ENCODE measurements at regions not wholly inside any gene's neighbourhood (a gene's known extent, or its start where the extent isn't known, plus 50 kb on each side); places are given as distances from the start of the nearest gene placed in this dataset.

GRCh38 chr3:99575683-99576082 is 62.7 kb upstream of the COL8A1 start:
- ATAC-seq, result no peak
- Mint-ChIP-seq H3K27ac (no peak overlapping the region), H3K4me1 (ENCODE audit: low read depth) (no peaks in the 10 kb centered on the region), H3K9me3 (peaks cover 2% of the 10 kb centered on the region), H3K27me3 (no peaks in the 10 kb centered on the region), H3K36me3 (ENCODE audit: low read depth) (no peaks in the 10 kb centered on the region), H3K4me3 (no peak overlapping the region)
- intact Hi-C loops (cut with micrococcal nuclease), result no loop called here
- POLR2A ChIA-PET, result no interaction called here
- DNase-seq, result no peak
- CTCF ChIA-PET, result no interaction called here
- TF ChIP-seq CTCF (IDR thresholded peaks at IDR 0.05), result no peak

- peaks cover 3% of the 10 kb centered on the region for H3K9me3 Mint-ChIP-seq
- TF ChIP-seq CTCF (IDR thresholded peaks at IDR 0.05), result no peak
- H3K36me3 Mint-ChIP-seq (ENCODE audit: low read depth), result no peaks in the 10 kb centered on the region
- ChIA-PET CTCF (interaction anchor here (0.6 kb wide), 1 partner anchor 36 kb away, joined by 3 read pairs; no protein-coding TSS in a partner anchor), POLR2A (no interaction called here)
- H3K4me1 Mint-ChIP-seq (ENCODE audit: low read depth), result no peaks in the 10 kb centered on the region
- no peak overlapping the region for H3K4me3 Mint-ChIP-seq
- DNase-seq, result no peak
- H3K27ac Mint-ChIP-seq, result no peak overlapping the region
- no peak for ATAC-seq
- intact Hi-C loops (cut with micrococcal nuclease), result no loop called here
- H3K27me3 Mint-ChIP-seq, result no peaks in the 10 kb centered on the region
Observed at GRCh38 chr3:99570061-99570460, 68.3 kb upstream of the COL8A1 start.

- TF ChIP-seq CTCF (IDR thresholded peaks at IDR 0.05), result no peak
- CTCF ChIA-PET, result no interaction called here
- intact Hi-C loops (cut with micrococcal nuclease), result no loop called here
- H3K4me1 Mint-ChIP-seq (ENCODE audit: low read depth), result no peaks in the 10 kb centered on the region
- H3K27me3 Mint-ChIP-seq, result no peaks in the 10 kb centered on the region
- no peaks in the 10 kb centered on the region for H3K36me3 Mint-ChIP-seq (ENCODE audit: low read depth)
- ATAC-seq (no peak), DNase-seq (no peak)
- POLR2A ChIA-PET, result interaction anchor here (0.6 kb wide), 1 partner anchor 65 kb away, joined by 3 read pairs; no protein-coding TSS in a partner anchor
- H3K9me3 Mint-ChIP-seq, result peaks cover 3% of the 10 kb centered on the region
- H3K27ac Mint-ChIP-seq, result no peak overlapping the region
- H3K4me3 Mint-ChIP-seq, result no peak overlapping the region
Observed at GRCh38 chr3:99568663-99569335, 69.6 kb upstream of the COL8A1 start.

GRCh38 chr3:99565331-99565730 is 73.1 kb upstream of the COL8A1 start:
- intact Hi-C loops (cut with micrococcal nuclease), result no loop called here

More at GRCh38 chr3:99565331-99565730, 73.1 kb upstream of the COL8A1 start:
- H3K4me1 Mint-ChIP-seq (ENCODE audit: low read depth), result no peaks in the 10 kb centered on the region
- no peaks in the 10 kb centered on the region for H3K27me3 Mint-ChIP-seq
- TF ChIP-seq CTCF (IDR thresholded peaks at IDR 0.05), result no peak
- DNase-seq (no peak), ATAC-seq (no peak)
- no peak overlapping the region for H3K27ac Mint-ChIP-seq
- H3K9me3 Mint-ChIP-seq, result peaks cover 3% of the 10 kb centered on the region
- no peak overlapping the region for H3K4me3 Mint-ChIP-seq
- no peaks in the 10 kb centered on the region for H3K36me3 Mint-ChIP-seq (ENCODE audit: low read depth)
- ChIA-PET POLR2A (no interaction called here), CTCF (no interaction called here)
